ENCODE measurements at regions not wholly inside any gene's neighbourhood (a gene's known extent, or its start where the extent isn't known, plus 50 kb on each side); places are given as distances from the start of the nearest gene placed in this dataset.

GRCh38 chr14:28406196-28406595, 360.4 kb upstream of the FOXG1 start:
- H3K4me1 Mint-ChIP-seq, result no peaks in the 10 kb centered on the region
- peaks cover 3% of the 10 kb centered on the region for H3K27me3 Mint-ChIP-seq (ENCODE audit: low read depth, poor library complexity)
- no peak for DNase-seq
- no peaks in the 10 kb centered on the region for H3K9me3 Mint-ChIP-seq
- H3K4me3 Mint-ChIP-seq, result no peak overlapping the region
- no peaks in the 10 kb centered on the region for H3K36me3 Mint-ChIP-seq (ENCODE audit: low read depth)
- TF ChIP-seq CTCF (IDR thresholded peaks at IDR 0.05), result no peak
- no peak overlapping the region for H3K27ac Mint-ChIP-seq

GRCh38 chr14:28407031-28407825, 359.4 kb upstream of the FOXG1 start:
- H3K27ac Mint-ChIP-seq, result peak overlapping the region; percentile 23
- no peaks in the 10 kb centered on the region for H3K4me1 Mint-ChIP-seq
- no peak for DNase-seq
- H3K27me3 Mint-ChIP-seq (ENCODE audit: low read depth, poor library complexity), result peaks cover 3% of the 10 kb centered on the region
- H3K9me3 Mint-ChIP-seq, result peaks cover 1% of the 10 kb centered on the region
- no peak overlapping the region for H3K4me3 Mint-ChIP-seq
- TF ChIP-seq CTCF (IDR thresholded peaks at IDR 0.05), result no peak
- no peaks in the 10 kb centered on the region for H3K36me3 Mint-ChIP-seq (ENCODE audit: low read depth)

- Mint-ChIP-seq H3K4me3 (no peak overlapping the region), H3K27ac (no peak overlapping the region), H3K4me1 (no peaks in the 10 kb centered on the region), H3K27me3 (ENCODE audit: low read depth, poor library complexity) (peaks cover 3% of the 10 kb centered on the region), H3K36me3 (ENCODE audit: low read depth) (no peaks in the 10 kb centered on the region), H3K9me3 (peaks cover 3% of the 10 kb centered on the region)
- no peak for DNase-seq
- no peak for TF ChIP-seq CTCF (IDR thresholded peaks at IDR 0.05)
These were observed 358.6 kb upstream of the FOXG1 start for GRCh38 chr14:28407996-28408395.

- no peak for DNase-seq
- Mint-ChIP-seq H3K4me1 (no peaks in the 10 kb centered on the region), H3K9me3 (peaks cover 15% of the 10 kb centered on the region), H3K27ac (no peak overlapping the region), H3K27me3 (ENCODE audit: low read depth, poor library complexity) (peaks cover 3% of the 10 kb centered on the region), H3K4me3 (no peak overlapping the region), H3K36me3 (ENCODE audit: low read depth) (no peaks in the 10 kb centered on the region)
- no peak for TF ChIP-seq CTCF (IDR thresholded peaks at IDR 0.05)
These were observed 354.5 kb upstream of the FOXG1 start for GRCh38 chr14:28412077-28412476.

GRCh38 chr14:28426960-28427359, 339.6 kb upstream of the FOXG1 start:
- Mint-ChIP-seq H3K4me1 (no peaks in the 10 kb centered on the region), H3K36me3 (ENCODE audit: low read depth) (no peaks in the 10 kb centered on the region), H3K27me3 (ENCODE audit: low read depth, poor library complexity) (no peaks in the 10 kb centered on the region), H3K27ac (no peak overlapping the region), H3K4me3 (no peak overlapping the region), H3K9me3 (peaks cover 26% of the 10 kb centered on the region)
- TF ChIP-seq CTCF (IDR thresholded peaks at IDR 0.05), result no peak
- DNase-seq, result no peak

- Mint-ChIP-seq H3K27me3 (ENCODE audit: low read depth, poor library complexity) (no peaks in the 10 kb centered on the region), H3K36me3 (ENCODE audit: low read depth) (no peaks in the 10 kb centered on the region), H3K9me3 (peaks cover 7% of the 10 kb centered on the region), H3K4me3 (no peak overlapping the region), H3K27ac (no peak overlapping the region), H3K4me1 (no peaks in the 10 kb centered on the region)
- no peak for TF ChIP-seq CTCF (IDR thresholded peaks at IDR 0.05)
- DNase-seq, result no peak
These were observed 329.8 kb upstream of the FOXG1 start for GRCh38 chr14:28436821-28437220.

Measured in nephron progenitor cell (in vitro differentiated cells).